HepG2 (cell line): ENCODE measurements at regions not wholly inside any gene's neighbourhood (a gene's known extent, or its start where the extent isn't known, plus 50 kb on each side); places are given as distances from the start of the nearest gene placed in this dataset.

Experiments used
- CHD2 ChIP-seq: IDR thresholded peaks from 2 replicates; pipeline ENCODE4 v1.6.1; 2011; ENCODE audit warnings: low read depth, low read length, improper control_type of control experiment
- MAZ ChIP-seq, 2 experiments: sonication (generic) in 1 of 2; formaldehyde crosslinking in 1 of 2; IDR thresholded peaks; 2 replicates each; pipeline versions ENCODE4 v1.5.0 to v1.6.1; 2012 to 2020; ENCODE audit warnings: low read depth in 2 of 2, mild to moderate bottlenecking in 2 of 2, borderline replicate concordance in 1 of 2, improper control_type of control experiment in 1 of 2, low read length in 1 of 2, missing genetic modification reagents in 1 of 2, moderate library complexity in 1 of 2
- TP53 ChIP-seq: sonication (generic); formaldehyde crosslinking; conservative IDR thresholded peaks from 2 replicates; pipeline ENCODE4 v1.4.0; 2020; ENCODE audit warnings: missing genetic modification reagents
- ZFX ChIP-seq: sonication (generic); formaldehyde crosslinking; IDR thresholded peaks from 2 replicates; pipeline ENCODE4 v1.4.0; 2020; ENCODE audit warnings: mild to moderate bottlenecking, low read depth, missing genetic modification reagents, moderate library complexity
- ZNF317 ChIP-seq: sonication (generic); formaldehyde crosslinking; IDR thresholded peaks from 2 replicates; pipeline ENCODE4 v1.5.0; 2020; ENCODE audit warnings: mild to moderate bottlenecking, missing genetic modification reagents
- ZZZ3 ChIP-seq: sonication (generic); formaldehyde crosslinking; IDR thresholded peaks from 2 replicates; pipeline ENCODE4 v1.4.0; 2020; ENCODE audit warnings: missing genetic modification reagents, mild to moderate bottlenecking, borderline replicate concordance
- TF ChIP-seq, protein P1 (sequence below): sonication (generic); formaldehyde crosslinking; IDR thresholded peaks from 2 replicates; pipeline ENCODE4 v1.5.0; 2020; ENCODE audit warnings: missing genetic modification reagents
- TF ChIP-seq, protein P2 (sequence below): sonication (generic); formaldehyde crosslinking; IDR thresholded peaks from 2 replicates; pipeline ENCODE4 v1.4.0; 2020; ENCODE audit warnings: missing genetic modification reagents
- TF ChIP-seq, protein P3 (sequence below): sonication (generic); formaldehyde crosslinking; IDR thresholded peaks from 2 replicates; pipeline ENCODE4 v1.5.0; 2020; ENCODE audit warnings: mild to moderate bottlenecking, missing genetic modification reagents, moderate library complexity

DNA sequence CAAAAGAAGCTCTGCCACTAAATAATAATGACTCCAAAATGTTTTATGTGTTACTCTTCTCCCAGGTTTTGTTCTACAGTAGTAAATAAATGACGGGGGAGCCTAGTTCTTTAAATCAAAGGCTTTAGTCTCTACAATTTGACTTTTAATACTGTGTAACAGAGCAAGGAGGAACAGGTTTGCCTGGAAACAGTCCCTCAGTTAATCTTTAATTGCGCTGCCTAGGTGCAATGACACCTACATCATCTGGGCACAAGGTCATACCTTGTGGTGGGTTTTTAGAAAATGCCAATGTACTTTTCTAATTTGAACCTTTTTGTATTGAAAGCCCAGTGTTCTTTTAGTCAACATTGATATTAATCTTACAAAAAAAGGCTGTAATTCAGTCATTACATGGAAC, 287.3 kb upstream of the SETBP1 start:
- TF ChIP-seq, protein P1, sequence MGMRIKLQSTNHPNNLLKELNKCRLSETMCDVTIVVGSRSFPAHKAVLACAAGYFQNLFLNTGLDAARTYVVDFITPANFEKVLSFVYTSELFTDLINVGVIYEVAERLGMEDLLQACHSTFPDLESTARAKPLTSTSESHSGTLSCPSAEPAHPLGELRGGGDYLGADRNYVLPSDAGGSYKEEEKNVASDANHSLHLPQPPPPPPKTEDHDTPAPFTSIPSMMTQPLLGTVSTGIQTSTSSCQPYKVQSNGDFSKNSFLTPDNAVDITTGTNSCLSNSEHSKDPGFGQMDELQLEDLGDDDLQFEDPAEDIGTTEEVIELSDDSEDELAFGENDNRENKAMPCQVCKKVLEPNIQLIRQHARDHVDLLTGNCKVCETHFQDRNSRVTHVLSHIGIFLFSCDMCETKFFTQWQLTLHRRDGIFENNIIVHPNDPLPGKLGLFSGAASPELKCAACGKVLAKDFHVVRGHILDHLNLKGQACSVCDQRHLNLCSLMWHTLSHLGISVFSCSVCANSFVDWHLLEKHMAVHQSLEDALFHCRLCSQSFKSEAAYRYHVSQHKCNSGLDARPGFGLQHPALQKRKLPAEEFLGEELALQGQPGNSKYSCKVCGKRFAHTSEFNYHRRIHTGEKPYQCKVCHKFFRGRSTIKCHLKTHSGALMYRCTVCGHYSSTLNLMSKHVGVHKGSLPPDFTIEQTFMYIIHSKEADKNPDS (CRISPR knock-in tag), result no peak
- TF ChIP-seq ZFX (CRISPR knock-in tag), result no peak
- TF ChIP-seq, protein P2, sequence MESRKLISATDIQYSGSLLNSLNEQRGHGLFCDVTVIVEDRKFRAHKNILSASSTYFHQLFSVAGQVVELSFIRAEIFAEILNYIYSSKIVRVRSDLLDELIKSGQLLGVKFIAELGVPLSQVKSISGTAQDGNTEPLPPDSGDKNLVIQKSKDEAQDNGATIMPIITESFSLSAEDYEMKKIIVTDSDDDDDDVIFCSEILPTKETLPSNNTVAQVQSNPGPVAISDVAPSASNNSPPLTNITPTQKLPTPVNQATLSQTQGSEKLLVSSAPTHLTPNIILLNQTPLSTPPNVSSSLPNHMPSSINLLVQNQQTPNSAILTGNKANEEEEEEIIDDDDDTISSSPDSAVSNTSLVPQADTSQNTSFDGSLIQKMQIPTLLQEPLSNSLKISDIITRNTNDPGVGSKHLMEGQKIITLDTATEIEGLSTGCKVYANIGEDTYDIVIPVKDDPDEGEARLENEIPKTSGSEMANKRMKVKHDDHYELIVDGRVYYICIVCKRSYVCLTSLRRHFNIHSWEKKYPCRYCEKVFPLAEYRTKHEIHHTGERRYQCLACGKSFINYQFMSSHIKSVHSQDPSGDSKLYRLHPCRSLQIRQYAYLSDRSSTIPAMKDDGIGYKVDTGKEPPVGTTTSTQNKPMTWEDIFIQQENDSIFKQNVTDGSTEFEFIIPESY (CRISPR knock-in tag), result no peak
- TF ChIP-seq TP53 (CRISPR knock-in tag), result no peak
- TF ChIP-seq, protein P3, sequence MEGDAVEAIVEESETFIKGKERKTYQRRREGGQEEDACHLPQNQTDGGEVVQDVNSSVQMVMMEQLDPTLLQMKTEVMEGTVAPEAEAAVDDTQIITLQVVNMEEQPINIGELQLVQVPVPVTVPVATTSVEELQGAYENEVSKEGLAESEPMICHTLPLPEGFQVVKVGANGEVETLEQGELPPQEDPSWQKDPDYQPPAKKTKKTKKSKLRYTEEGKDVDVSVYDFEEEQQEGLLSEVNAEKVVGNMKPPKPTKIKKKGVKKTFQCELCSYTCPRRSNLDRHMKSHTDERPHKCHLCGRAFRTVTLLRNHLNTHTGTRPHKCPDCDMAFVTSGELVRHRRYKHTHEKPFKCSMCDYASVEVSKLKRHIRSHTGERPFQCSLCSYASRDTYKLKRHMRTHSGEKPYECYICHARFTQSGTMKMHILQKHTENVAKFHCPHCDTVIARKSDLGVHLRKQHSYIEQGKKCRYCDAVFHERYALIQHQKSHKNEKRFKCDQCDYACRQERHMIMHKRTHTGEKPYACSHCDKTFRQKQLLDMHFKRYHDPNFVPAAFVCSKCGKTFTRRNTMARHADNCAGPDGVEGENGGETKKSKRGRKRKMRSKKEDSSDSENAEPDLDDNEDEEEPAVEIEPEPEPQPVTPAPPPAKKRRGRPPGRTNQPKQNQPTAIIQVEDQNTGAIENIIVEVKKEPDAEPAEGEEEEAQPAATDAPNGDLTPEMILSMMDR (CRISPR knock-in tag), result no peak
- no peak for TF ChIP-seq CHD2
- TF ChIP-seq ZNF317 (CRISPR knock-in tag), result no peak
- no peak for TF ChIP-seq MAZ (IDR thresholded peaks at IDR 0.05; ENCODE audit: borderline replicate concordance, low read depth, low read length)
- no peak for TF ChIP-seq MAZ (CRISPR knock-in tag; IDR thresholded peaks at IDR 0.05; ENCODE audit: low read depth)
- TF ChIP-seq ZZZ3 (CRISPR knock-in tag), result no peak
